OCI-LY7 (cell line): ENCODE measurements at regions not wholly inside any gene's neighbourhood (a gene's known extent, or its start where the extent isn't known, plus 50 kb on each side); places are given as distances from the start of the nearest gene placed in this dataset.

Experiments used
- EZH2phosphoT487 ChIP-seq: fragments of 200-600 bp; sonication (generic); IDR thresholded peaks from 2 replicates; pipeline ENCODE4 v1.6.1; 2018; ENCODE audit warnings: low read depth, borderline replicate concordance, mild to moderate bottlenecking, mixed run types, antibody characterized with exemption, low read length, moderate library complexity, mixed read lengths
- TF ChIP-seq, protein P1 (sequence below): fragments of 200-600 bp; sonication (generic); conservative IDR thresholded peaks from 2 replicates; pipeline ENCODE4 v1.5.1; 2014; ENCODE audit warnings: mild to moderate bottlenecking, antibody characterized with exemption, low read length, moderate library complexity, mixed read lengths

DNA sequence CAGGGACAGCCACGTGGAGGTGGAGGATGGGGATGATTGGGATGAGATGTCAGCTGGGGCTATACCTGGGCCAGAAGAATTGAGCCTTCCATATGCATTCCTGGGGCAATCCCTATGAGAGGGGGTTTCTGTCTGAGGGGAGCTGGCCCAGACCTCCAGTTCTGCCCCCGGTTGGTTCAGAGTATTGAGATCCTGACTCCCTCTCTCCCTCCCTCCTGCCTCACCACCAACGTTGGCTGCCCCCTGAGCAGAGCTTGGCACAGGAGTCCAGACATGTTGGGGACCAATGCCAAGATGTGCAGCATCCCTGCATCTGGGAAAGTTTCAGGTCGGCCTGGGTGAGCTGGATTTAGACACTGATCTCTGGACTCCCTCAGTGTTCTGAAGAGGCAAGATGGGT lies 575.2 kb upstream of the MKI67 start:
- TF ChIP-seq, protein P1, sequence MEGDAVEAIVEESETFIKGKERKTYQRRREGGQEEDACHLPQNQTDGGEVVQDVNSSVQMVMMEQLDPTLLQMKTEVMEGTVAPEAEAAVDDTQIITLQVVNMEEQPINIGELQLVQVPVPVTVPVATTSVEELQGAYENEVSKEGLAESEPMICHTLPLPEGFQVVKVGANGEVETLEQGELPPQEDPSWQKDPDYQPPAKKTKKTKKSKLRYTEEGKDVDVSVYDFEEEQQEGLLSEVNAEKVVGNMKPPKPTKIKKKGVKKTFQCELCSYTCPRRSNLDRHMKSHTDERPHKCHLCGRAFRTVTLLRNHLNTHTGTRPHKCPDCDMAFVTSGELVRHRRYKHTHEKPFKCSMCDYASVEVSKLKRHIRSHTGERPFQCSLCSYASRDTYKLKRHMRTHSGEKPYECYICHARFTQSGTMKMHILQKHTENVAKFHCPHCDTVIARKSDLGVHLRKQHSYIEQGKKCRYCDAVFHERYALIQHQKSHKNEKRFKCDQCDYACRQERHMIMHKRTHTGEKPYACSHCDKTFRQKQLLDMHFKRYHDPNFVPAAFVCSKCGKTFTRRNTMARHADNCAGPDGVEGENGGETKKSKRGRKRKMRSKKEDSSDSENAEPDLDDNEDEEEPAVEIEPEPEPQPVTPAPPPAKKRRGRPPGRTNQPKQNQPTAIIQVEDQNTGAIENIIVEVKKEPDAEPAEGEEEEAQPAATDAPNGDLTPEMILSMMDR = no peak
- TF ChIP-seq EZH2phosphoT487 = no peak
